Heart right ventricle (tissue), 16 donors: ENCODE measurements at regions not wholly inside any gene's neighbourhood (a gene's known extent, or its start where the extent isn't known, plus 50 kb on each side); places are given as distances from the start of the nearest gene placed in this dataset.
"Not testable (repeated sequence)": the region's sequence is repeated elsewhere in the genome, so short reads cannot be mapped to it uniquely, and the experiment has no call there.

Experiments used
- ATAC-seq, 8 donors: fragments of 200-7000 bp; cut with Tn5 transposase; one replicate each; pipeline ENCODE4 v1.9.1; 2020; ENCODE audit warnings: mild to moderate bottlenecking in 8 of 8, moderate library complexity in 8 of 8, moderate number of reproducible peaks in 1 of 8
- DNase-seq, 2 donors: peaks; one replicate each; pipeline ENCODE4 v3.0.0-alpha.2; 2020
- H3K27ac ChIP-seq, 10 donors: fragments of 200-600 bp; sonication (generic) in 2 of 10; one replicate each; pipeline versions ENCODE4 v1.5.0 to v1.8.0; 2020 to 2022; ENCODE audit warnings: mild to moderate bottlenecking in 3 of 10
- H3K27me3 ChIP-seq, 7 donors: fragments of 200-600 bp; one replicate each; pipeline ENCODE4 v1.8.0; 2021 to 2022; ENCODE audit warnings: mild to moderate bottlenecking in 2 of 7
- H3K36me3 ChIP-seq, 9 donors: fragments of 200-600 bp; sonication (generic) in 1 of 9; one replicate each; pipeline versions ENCODE4 v1.5.0 to v1.8.0; 2020 to 2022; ENCODE audit warnings: mild to moderate bottlenecking in 2 of 9
- H3K4me1 ChIP-seq, 9 donors: fragments of 200-600 bp; sonication (generic) in 1 of 9; one replicate each; pipeline versions ENCODE4 v1.5.0 to v1.8.0; 2020 to 2022; ENCODE audit warnings: mild to moderate bottlenecking in 4 of 9
- H3K4me3 ChIP-seq, 10 donors: fragments of 200-600 bp; sonication (generic) in 2 of 10; one replicate each; pipeline versions ENCODE4 v1.5.0 to v1.8.0; 2020 to 2022; ENCODE audit warnings: mild to moderate bottlenecking in 7 of 10, moderate library complexity in 2 of 10
- H3K9me3 ChIP-seq, 11 donors: fragments of 200-600 bp in 10 of 11; sonication (generic) in 2 of 11; one replicate each; pipeline versions ENCODE4 v1.5.0 to v1.8.0; 2013 to 2022; ENCODE audit warnings: mild to moderate bottlenecking in 2 of 11, control low read depth in 1 of 11, moderate library complexity in 1 of 11
- WGBS, 2 donors: extraction: QIAGEN DNeasy Blood & Tissue Kit; methylation state at CpG; one replicate each; pipeline ENCODE4 v1.1.7; 2013; ENCODE audit warnings: inconsistent platforms in 1 of 2; 5-methylcytosine and 5-hydroxymethylcytosine counted together
- intact Hi-C, 10 donors: fragments of 100-400 bp; cut with DNase I; formaldehyde crosslinking; loops; one replicate each; pipeline versions ENCODE4 v1.11.1 to v1.14.2; 2022
- TF ChIP-seq, protein P1 (sequence below), 9 donors: fragments of 200-600 bp; sonication (generic) in 2 of 9; IDR thresholded peaks; one replicate each; pipeline versions ENCODE4 v1.5.0 to v1.8.0; 2021 to 2022; ENCODE audit warnings: antibody characterized with exemption in 9 of 9, mild to moderate bottlenecking in 5 of 9, moderate library complexity in 1 of 9
- donor health status: Arrhythmogenic right ventricular cardiomyopathy.
- donor health status: ischemic (EF 13 %, LVEDD 7.1; RV severe dilation, severe dysfunction).
- donor health status: healthy with polysubstance abuse.
- donor health status: DM: no; HTN: yes; CAD: no.
- donor health status: DM: no; HTN: no; CAD: no.
- donor health status: ischemic (EF 25% LVEDD 6.9; RV normal size, moderate dysfunction).
- donor health status: ischemic (EF 25% LVEDD 5.7; RV mildly dilated, moderate dysfunction).
- donor health status: healthy.
- donor health status: DM: yes; HTN: yes; CAD: no.
- donor health status: Ischemic cardiomyopathy.
- donor health status: ischemic (EF 35%, LVEDD 5.7; RV mildly dilated, moderate dysfunction).
- donor health status: nonischemic (EF 11% LVEDD 7.7; RV severe dilation, severe dysfunction).
- donor health status: DM: yes; HTN: yes; CAD: no.
- donor health status: PGD.
- donor health status: ischemic (EF 29% LVEDD 5.4; RV normal size, mild dysfunction).
- donor health status: nonischemic (EF 23%, LVEDD 6.1; RV moderate dilation, normal function).

DNA sequence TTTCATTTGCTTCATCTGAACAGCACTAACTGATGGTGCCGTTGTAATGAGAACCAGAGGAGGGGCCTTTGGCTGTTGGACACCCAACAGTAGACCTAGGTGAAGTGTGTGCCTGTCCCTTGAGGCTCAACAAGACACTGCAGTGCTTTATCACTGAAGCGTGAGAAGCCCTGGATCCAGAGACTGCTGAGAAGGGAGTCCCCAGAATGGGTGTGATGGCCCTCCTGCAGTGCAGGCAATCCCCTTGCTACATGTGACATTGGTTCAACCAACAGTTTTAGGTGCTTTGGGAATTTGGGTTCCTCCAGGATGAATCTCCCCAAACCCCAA is 125.6 kb downstream of the BRD1 start:
- intact Hi-C loops, result no loop called here
- Histone ChIP-seq H3K9me3 (peaks cover 0 to 28% (median 19%) of the 10 kb centered on the region in 11 donors), H3K36me3 (no peaks in the 10 kb centered on the region), H3K27me3 (peaks cover 14 to 45% (median 36%) of the 10 kb centered on the region in 7 donors), H3K27ac (no peak overlapping the region), H3K4me3 (no peak overlapping the region), H3K4me1 (no peaks in the 10 kb centered on the region)
- ATAC-seq (no peak), DNase-seq (no peak)
- TF ChIP-seq, protein P1, sequence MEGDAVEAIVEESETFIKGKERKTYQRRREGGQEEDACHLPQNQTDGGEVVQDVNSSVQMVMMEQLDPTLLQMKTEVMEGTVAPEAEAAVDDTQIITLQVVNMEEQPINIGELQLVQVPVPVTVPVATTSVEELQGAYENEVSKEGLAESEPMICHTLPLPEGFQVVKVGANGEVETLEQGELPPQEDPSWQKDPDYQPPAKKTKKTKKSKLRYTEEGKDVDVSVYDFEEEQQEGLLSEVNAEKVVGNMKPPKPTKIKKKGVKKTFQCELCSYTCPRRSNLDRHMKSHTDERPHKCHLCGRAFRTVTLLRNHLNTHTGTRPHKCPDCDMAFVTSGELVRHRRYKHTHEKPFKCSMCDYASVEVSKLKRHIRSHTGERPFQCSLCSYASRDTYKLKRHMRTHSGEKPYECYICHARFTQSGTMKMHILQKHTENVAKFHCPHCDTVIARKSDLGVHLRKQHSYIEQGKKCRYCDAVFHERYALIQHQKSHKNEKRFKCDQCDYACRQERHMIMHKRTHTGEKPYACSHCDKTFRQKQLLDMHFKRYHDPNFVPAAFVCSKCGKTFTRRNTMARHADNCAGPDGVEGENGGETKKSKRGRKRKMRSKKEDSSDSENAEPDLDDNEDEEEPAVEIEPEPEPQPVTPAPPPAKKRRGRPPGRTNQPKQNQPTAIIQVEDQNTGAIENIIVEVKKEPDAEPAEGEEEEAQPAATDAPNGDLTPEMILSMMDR (IDR thresholded peaks at IDR 0.05), result peak in 1 of 9 donors; percentile 6
- WGBS, 2 donors, result 89 to 90% methylated on average over 2 of the region's 2 CpGs

DNA sequence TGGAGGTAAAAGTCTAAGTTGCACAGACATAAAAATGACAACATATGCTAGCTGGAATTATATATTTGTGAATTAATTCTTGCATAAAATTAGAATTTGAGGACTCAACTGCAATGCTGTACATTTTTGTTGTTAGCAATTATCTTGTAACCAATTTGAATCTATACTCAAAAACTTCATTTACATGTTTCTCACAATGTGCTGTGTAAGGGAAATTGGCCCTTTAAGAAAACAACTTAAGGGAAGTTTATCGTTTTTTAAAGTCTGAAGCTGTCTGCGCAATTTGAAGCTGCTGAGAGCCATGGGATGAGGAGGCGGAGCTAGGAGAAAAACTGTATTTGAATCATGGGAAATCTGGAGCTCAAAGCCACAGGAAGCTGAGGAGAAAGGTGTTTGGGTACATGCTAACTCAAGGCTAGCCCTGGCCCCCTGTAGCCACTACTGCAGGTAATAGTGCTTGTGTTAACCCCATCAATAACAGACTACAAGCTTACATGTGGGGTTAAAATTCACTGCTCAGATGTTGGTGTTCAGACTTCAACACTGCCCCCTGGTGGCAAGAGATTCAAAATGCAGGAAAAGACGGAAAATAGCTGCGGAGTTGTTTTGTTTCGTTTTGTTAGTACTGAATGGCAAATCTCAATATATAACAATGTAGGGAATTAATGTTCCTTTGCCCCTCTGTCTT is 126.1 kb downstream of the BRD1 start:
- no peak for DNase-seq

DNA sequence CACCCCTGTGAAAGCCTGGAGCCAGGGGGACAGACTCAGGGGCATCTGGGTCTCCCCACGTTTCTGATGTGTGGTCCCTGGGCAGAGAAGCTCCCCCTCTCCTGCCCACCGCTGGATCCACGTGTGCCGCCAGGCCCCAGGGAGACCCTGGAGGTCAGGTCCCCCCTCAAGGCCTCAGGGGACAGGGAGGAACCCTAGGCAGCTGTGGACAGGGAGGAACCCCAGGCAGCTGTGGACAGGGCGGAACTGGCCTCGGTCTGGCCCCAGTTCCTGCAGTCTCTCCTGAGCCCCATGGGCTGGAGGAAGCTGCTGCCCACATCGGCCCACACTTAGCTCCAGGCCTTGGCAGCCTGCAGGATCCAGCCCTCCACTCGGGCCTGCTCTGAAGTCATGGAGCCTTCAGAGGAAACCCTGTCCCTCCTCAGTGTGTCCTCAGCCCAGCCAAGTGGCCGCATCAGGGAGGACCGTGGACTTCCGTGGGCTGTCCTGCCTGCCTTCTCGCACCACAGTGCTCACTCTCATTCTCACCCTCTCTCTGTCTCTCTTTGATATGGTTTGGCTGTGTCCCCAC is 127.7 kb downstream of the BRD1 start:
- H3K36me3 ChIP-seq, result no peaks in the 10 kb centered on the region
- H3K27me3 ChIP-seq, result peaks cover 12 to 34% (median 23%) of the 10 kb centered on the region in 7 donors
- WGBS, 2 donors, result 83 to 86% methylated on average over 12 of the region's 12 CpGs
- DNase-seq (no peak), ATAC-seq (no peak)
- no peak overlapping the region for H3K4me3 ChIP-seq
- TF ChIP-seq, protein P1 (IDR thresholded peaks at IDR 0.05), result no peak
- intact Hi-C loops, result no loop called here
- H3K9me3 ChIP-seq, result peaks cover 0 to 38% (median 26%) of the 10 kb centered on the region in 11 donors
- H3K4me1 ChIP-seq, result no peaks in the 10 kb centered on the region
- H3K27ac ChIP-seq, result no peak overlapping the region

More for the DNA sequence above, 126.1 kb downstream of the BRD1 start:
- intact Hi-C loops, result no loop called here
- H3K36me3 ChIP-seq, result no peaks in the 10 kb centered on the region
- ATAC-seq, result no peak
- no peak overlapping the region for H3K4me3 ChIP-seq
- no peak overlapping the region for H3K27ac ChIP-seq
- H3K27me3 ChIP-seq, result peaks cover 14 to 45% (median 35%) of the 10 kb centered on the region in 7 donors
- H3K4me1 ChIP-seq, result no peaks in the 10 kb centered on the region
- TF ChIP-seq, protein P1 (IDR thresholded peaks at IDR 0.05), result peak in 8 of 9 donors; percentile 15 to 47 (median 38)
- WGBS, 2 donors, result 71 to 79% methylated on average over 6 of the region's 6 CpGs
- peaks cover 0 to 33% (median 23%) of the 10 kb centered on the region in 11 donors for H3K9me3 ChIP-seq

DNA sequence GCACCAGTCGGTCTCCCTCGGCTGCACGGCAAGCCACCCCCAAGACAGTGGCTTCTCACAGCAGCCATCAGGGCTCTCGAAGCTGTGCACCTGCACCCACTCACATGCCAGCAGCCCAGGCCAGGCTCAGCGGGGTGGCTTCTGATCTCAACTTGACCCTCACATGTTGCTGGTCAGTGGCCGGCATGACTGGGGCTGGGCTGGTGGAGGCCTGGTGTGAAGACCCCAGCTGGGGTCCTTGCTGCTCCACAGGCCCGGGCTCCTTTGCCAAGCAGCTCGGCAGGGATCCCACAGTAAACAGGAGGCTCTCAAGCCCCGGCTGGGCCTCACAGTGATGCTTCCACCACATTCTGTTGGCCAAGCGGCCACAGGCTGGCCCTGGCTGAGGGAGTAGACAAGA is 128.2 kb downstream of the BRD1 start:
- DNase-seq (no peak), ATAC-seq (no peak)
- intact Hi-C loops, result no loop called here
- H3K36me3 ChIP-seq, result no peaks in the 10 kb centered on the region
- H3K4me3 ChIP-seq, result no peak overlapping the region
- no peaks in the 10 kb centered on the region for H3K4me1 ChIP-seq
- WGBS, 2 donors, result 70 to 75% methylated on average over 10 of the region's 10 CpGs
- H3K9me3 ChIP-seq, result peaks cover 0 to 38% (median 26%) of the 10 kb centered on the region in 11 donors
- H3K27me3 ChIP-seq, result peaks cover 6 to 29% (median 17%) of the 10 kb centered on the region in 7 donors
- TF ChIP-seq, protein P1 (IDR thresholded peaks at IDR 0.05), result no peak
- no peak overlapping the region for H3K27ac ChIP-seq

DNA sequence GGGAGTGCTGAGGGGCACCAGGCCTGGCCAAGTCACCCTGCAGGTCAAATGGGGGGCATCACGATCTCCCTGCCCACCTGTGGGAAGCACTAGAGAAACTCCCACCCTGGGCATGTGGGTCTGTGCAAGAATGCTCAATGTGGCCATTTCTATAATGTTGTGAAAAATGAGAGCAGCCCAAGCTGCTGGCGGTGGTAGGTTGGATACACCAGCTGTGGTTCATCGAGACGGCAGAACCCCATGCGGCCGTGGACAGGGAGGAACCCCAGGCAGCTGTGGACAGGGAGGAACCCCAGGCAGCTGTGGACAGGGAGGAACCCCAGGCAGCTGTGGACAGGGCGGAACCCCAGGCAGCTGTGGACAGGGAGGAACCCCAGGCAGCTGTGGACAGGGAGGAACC is 129.1 kb downstream of the BRD1 start:
- H3K4me3 ChIP-seq, H3K4me1 ChIP-seq, intact Hi-C loops, H3K36me3 ChIP-seq, H3K27ac ChIP-seq, ATAC-seq, DNase-seq: not testable (repeated sequence)
- 79 to 86% methylated on average over 7 of the region's 7 CpGs for WGBS, 2 donors
- Histone ChIP-seq H3K27me3 (peaks cover 0 to 21% (median 9%) of the 10 kb centered on the region in 7 donors), H3K9me3 (peaks cover 0 to 38% (median 26%) of the 10 kb centered on the region in 11 donors)
